CD4-positive, CD25-positive, alpha-beta regulatory T cell (primary cell): ENCODE measurements at regions not wholly inside any gene's neighbourhood (a gene's known extent, or its start where the extent isn't known, plus 50 kb on each side); places are given as distances from the start of the nearest gene placed in this dataset.
"Not testable (repeated sequence)": the region's sequence is repeated elsewhere in the genome, so short reads cannot be mapped to it uniquely, and the experiment has no call there.

Experiments
- ATAC-seq, 2 donors: fragments of 150-1000 bp; cut with Tn5 transposase; one replicate each; pipeline ENCODE4 v1.10.0; 2021; ENCODE audit warnings: low read depth in 2 of 2, moderate number of reproducible peaks in 2 of 2, moderate library complexity in 1 of 2
- DNase-seq, 3 donors: peaks; one replicate each; pipeline versions ENCODE4 v3.0.0 to v3.0.0-alpha.2; 2012 to 2022; ENCODE audit warnings: mixed read lengths in 1 of 3
- H3K27ac ChIP-seq: one replicate; pipeline ENCODE4 v1.7.0; 2013; ENCODE audit warnings: mild to moderate bottlenecking, low read length; ENCODE audit not compliant: insufficient read depth, poor library complexity, severe bottlenecking
- H3K27me3 ChIP-seq: one replicate; pipeline ENCODE4 v1.7.0; 2013; ENCODE audit warnings: low read length; ENCODE audit not compliant: control insufficient read depth, insufficient read depth
- H3K36me3 ChIP-seq: one replicate; pipeline ENCODE4 v1.7.0; 2013; ENCODE audit warnings: mild to moderate bottlenecking, low read length, moderate library complexity; ENCODE audit not compliant: control insufficient read depth, insufficient read depth
- H3K4me1 ChIP-seq: 2 replicates; pipeline ENCODE4 v1.7.0; 2013; ENCODE audit warnings: mild to moderate bottlenecking, low read length; ENCODE audit not compliant: insufficient read depth, control insufficient read depth, poor library complexity, severe bottlenecking
- H3K4me3 ChIP-seq: one replicate; pipeline ENCODE4 v1.7.0; 2013; ENCODE audit warnings: low read depth, mild to moderate bottlenecking, low read length, moderate library complexity
- H3K9me3 ChIP-seq, 2 experiments: 1 replicate in 1 of 2; 2 replicates in 1 of 2; pipeline ENCODE4 v1.7.0; 2013; ENCODE audit warnings: low read length in 2 of 2, mild to moderate bottlenecking in 1 of 2, moderate library complexity in 1 of 2; ENCODE audit not compliant: control insufficient read depth in 2 of 2
- H3K27ac Mint-ChIP-seq, 3 donors: one replicate each; pipeline ENCODE4 v1.8.0; 2020 to 2022; ENCODE audit warnings: mild to moderate bottlenecking in 3 of 3, mixed read lengths in 3 of 3, moderate library complexity in 2 of 3
- H3K27me3 Mint-ChIP-seq: one replicate; pipeline ENCODE4 v1.8.0; 2022; ENCODE audit warnings: mild to moderate bottlenecking, mixed read lengths
- H3K36me3 Mint-ChIP-seq: one replicate; pipeline ENCODE4 v1.8.0; 2020; ENCODE audit warnings: mixed read lengths
- H3K4me1 Mint-ChIP-seq, 4 donors: one replicate each; pipeline ENCODE4 v1.8.0; 2020 to 2022; ENCODE audit warnings: mixed read lengths in 4 of 4, mild to moderate bottlenecking in 1 of 4
- H3K4me3 Mint-ChIP-seq, 4 donors: one replicate each; pipeline ENCODE4 v1.8.0; 2020 to 2022; ENCODE audit warnings: mild to moderate bottlenecking in 4 of 4, mixed read lengths in 4 of 4, moderate library complexity in 3 of 4
- H3K9me3 Mint-ChIP-seq, 7 donors: one replicate each; pipeline ENCODE4 v1.8.0; 2020 to 2022; ENCODE audit warnings: mixed read lengths in 7 of 7, mild to moderate bottlenecking in 3 of 7, moderate library complexity in 2 of 7

GRCh38 chr3:166425021-166425420, 587.8 kb upstream of the BCHE start:
- H3K4me3 Mint-ChIP-seq = no peak overlapping the region
- no peak for DNase-seq

GRCh38 chr3:166423824-166424513, 586.7 kb upstream of the BCHE start:
- not testable (repeated sequence) for H3K36me3 Mint-ChIP-seq, H3K27me3 ChIP-seq, DNase-seq, H3K36me3 ChIP-seq, H3K27ac ChIP-seq, H3K4me1 Mint-ChIP-seq, ATAC-seq, H3K27me3 Mint-ChIP-seq, H3K4me1 ChIP-seq, H3K27ac Mint-ChIP-seq, H3K4me3 Mint-ChIP-seq, H3K4me3 ChIP-seq
- peaks cover 2 to 16% of the 10 kb centered on the region in 2 experiments for H3K9me3 ChIP-seq
- H3K9me3 Mint-ChIP-seq = peaks cover 0 to 33% (median 11%) of the 10 kb centered on the region in 7 donors

More at GRCh38 chr3:166425021-166425420, 587.8 kb upstream of the BCHE start:
- H3K4me1 ChIP-seq = no peaks in the 10 kb centered on the region
- no peaks in the 10 kb centered on the region for H3K4me1 Mint-ChIP-seq
- no peak overlapping the region for H3K27ac Mint-ChIP-seq
- H3K36me3 Mint-ChIP-seq = no peaks in the 10 kb centered on the region
- H3K9me3 Mint-ChIP-seq = peaks cover 0 to 40% (median 9%) of the 10 kb centered on the region in 7 donors
- H3K27ac ChIP-seq = no peak overlapping the region
- no peaks in the 10 kb centered on the region for H3K27me3 Mint-ChIP-seq
- H3K9me3 ChIP-seq = peaks cover 2 to 16% of the 10 kb centered on the region in 2 experiments
- no peaks in the 10 kb centered on the region for H3K36me3 ChIP-seq
- H3K27me3 ChIP-seq = no peaks in the 10 kb centered on the region
- H3K4me3 ChIP-seq = no peak overlapping the region
- ATAC-seq = no peak

GRCh38 chr3:166422556-166422955, 585.3 kb upstream of the BCHE start:
- ATAC-seq = no peak

GRCh38 chr3:166420071-166420470, 582.8 kb upstream of the BCHE start:
- no peaks in the 10 kb centered on the region for H3K4me1 ChIP-seq
- Mint-ChIP-seq H3K9me3 (peaks cover 0 to 22% (median 7%) of the 10 kb centered on the region in 7 donors), H3K27ac (no peak overlapping the region), H3K4me3 (no peak overlapping the region), H3K36me3 (no peaks in the 10 kb centered on the region), H3K4me1 (no peaks in the 10 kb centered on the region), H3K27me3 (no peaks in the 10 kb centered on the region)
- H3K27me3 ChIP-seq = no peaks in the 10 kb centered on the region
- H3K9me3 ChIP-seq = peaks cover under 1 to 3% of the 10 kb centered on the region in 2 experiments
- DNase-seq = no peak
- H3K27ac ChIP-seq = no peak overlapping the region
- ATAC-seq = no peak
- H3K36me3 ChIP-seq = no peaks in the 10 kb centered on the region
- H3K4me3 ChIP-seq = no peak overlapping the region

More at GRCh38 chr3:166422556-166422955, 585.3 kb upstream of the BCHE start:
- Mint-ChIP-seq H3K27ac (no peak overlapping the region), H3K9me3 (peaks cover 0 to 25% (median 10%) of the 10 kb centered on the region in 7 donors), H3K4me1 (no peaks in the 10 kb centered on the region), H3K4me3 (no peak overlapping the region), H3K27me3 (no peaks in the 10 kb centered on the region), H3K36me3 (no peaks in the 10 kb centered on the region)
- no peaks in the 10 kb centered on the region for H3K36me3 ChIP-seq
- no peak overlapping the region for H3K27ac ChIP-seq
- no peak overlapping the region for H3K4me3 ChIP-seq
- no peaks in the 10 kb centered on the region for H3K27me3 ChIP-seq
- peaks cover 2 to 16% of the 10 kb centered on the region in 2 experiments for H3K9me3 ChIP-seq
- DNase-seq = no peak
- no peaks in the 10 kb centered on the region for H3K4me1 ChIP-seq

GRCh38 chr3:166405896-166406295, 568.7 kb upstream of the BCHE start:
- H3K4me3 Mint-ChIP-seq = no peak overlapping the region
- DNase-seq (no peak), ATAC-seq (no peak)
- H3K4me3 ChIP-seq = no peak overlapping the region
- H3K27me3 ChIP-seq = no peaks in the 10 kb centered on the region
- no peak overlapping the region for H3K27ac Mint-ChIP-seq
- no peaks in the 10 kb centered on the region for H3K4me1 Mint-ChIP-seq
- no peak overlapping the region for H3K27ac ChIP-seq
- no peaks in the 10 kb centered on the region for H3K36me3 Mint-ChIP-seq
- H3K9me3 Mint-ChIP-seq = peaks cover 0 to 10% (median 5%) of the 10 kb centered on the region in 7 donors
- H3K27me3 Mint-ChIP-seq = no peaks in the 10 kb centered on the region
- H3K9me3 ChIP-seq = no peaks in the 10 kb centered on the region
- H3K4me1 ChIP-seq = no peaks in the 10 kb centered on the region
- no peaks in the 10 kb centered on the region for H3K36me3 ChIP-seq

GRCh38 chr3:166405465-166405864, 568.2 kb upstream of the BCHE start:
- H3K9me3 Mint-ChIP-seq = peaks cover 0 to 10% (median 5%) of the 10 kb centered on the region in 7 donors
- no peaks in the 10 kb centered on the region for H3K4me1 Mint-ChIP-seq
- Histone ChIP-seq H3K9me3 (no peaks in the 10 kb centered on the region), H3K4me3 (no peak overlapping the region), H3K4me1 (no peaks in the 10 kb centered on the region), H3K27me3 (no peaks in the 10 kb centered on the region), H3K36me3 (no peaks in the 10 kb centered on the region), H3K27ac (no peak overlapping the region)
- ATAC-seq = no peak
- H3K4me3 Mint-ChIP-seq = no peak overlapping the region
- no peak for DNase-seq
- H3K27ac Mint-ChIP-seq = no peak overlapping the region
- H3K27me3 Mint-ChIP-seq = no peaks in the 10 kb centered on the region
- no peaks in the 10 kb centered on the region for H3K36me3 Mint-ChIP-seq

GRCh38 chr3:166390303-166390702, 553.1 kb upstream of the BCHE start:
- no peaks in the 10 kb centered on the region for H3K27me3 Mint-ChIP-seq
- H3K4me3 ChIP-seq = no peak overlapping the region
- no peak overlapping the region for H3K27ac Mint-ChIP-seq
- DNase-seq (no peak), ATAC-seq (no peak)
- H3K4me1 ChIP-seq = no peaks in the 10 kb centered on the region
- H3K36me3 ChIP-seq = no peaks in the 10 kb centered on the region
- H3K9me3 Mint-ChIP-seq = peaks cover 0 to 26% (median 4%) of the 10 kb centered on the region in 7 donors
- no peak overlapping the region for H3K27ac ChIP-seq
- H3K9me3 ChIP-seq = no peaks in the 10 kb centered on the region
- no peak overlapping the region for H3K4me3 Mint-ChIP-seq
- H3K4me1 Mint-ChIP-seq = no peaks in the 10 kb centered on the region
- no peaks in the 10 kb centered on the region for H3K36me3 Mint-ChIP-seq
- H3K27me3 ChIP-seq = no peaks in the 10 kb centered on the region

GRCh38 chr3:166388321-166388720, 551.1 kb upstream of the BCHE start:
- DNase-seq (no peak), ATAC-seq (no peak)
- Histone ChIP-seq H3K4me3 (no peak overlapping the region), H3K36me3 (no peaks in the 10 kb centered on the region), H3K27ac (no peak overlapping the region), H3K4me1 (no peaks in the 10 kb centered on the region), H3K27me3 (no peaks in the 10 kb centered on the region), H3K9me3 (no peaks in the 10 kb centered on the region)
- Mint-ChIP-seq H3K9me3 (peaks cover 0 to 19% (median 1%) of the 10 kb centered on the region in 7 donors), H3K4me3 (no peak overlapping the region), H3K4me1 (no peaks in the 10 kb centered on the region), H3K27me3 (no peaks in the 10 kb centered on the region), H3K36me3 (no peaks in the 10 kb centered on the region), H3K27ac (no peak overlapping the region)
